ENCODE measurements at regions not wholly inside any gene's neighbourhood (a gene's known extent, or its start where the extent isn't known, plus 50 kb on each side); places are given as distances from the start of the nearest gene placed in this dataset.

GRCh38 chrX:131795442-131796229 lies 227.5 kb upstream of the STK26 start:
- no peaks in the 10 kb centered on the region for H3K79me2 ChIP-seq (ENCODE audit: low read length)
- no peak overlapping the region for H3K27ac ChIP-seq (ENCODE audit: low read length)
- no peak for TF ChIP-seq CTCF (IDR thresholded peaks at IDR 0.05; ENCODE audit: low read length)
- no peak for TF ChIP-seq EZH2 (optimal IDR thresholded peaks at IDR 0.05; ENCODE audit: low read depth, low read length)
- TF ChIP-seq EZH2phosphoT487 (IDR thresholded peaks at IDR 0.05; ENCODE audit: low read length): no peak
- H3K9me2 ChIP-seq (replicated peaks; ENCODE audit: insufficient read depth, low read length): no peaks in the 10 kb centered on the region
- H3K27me3 ChIP-seq (replicated peaks; ENCODE audit: insufficient read depth, low read length): no peaks in the 10 kb centered on the region
- no peak overlapping the region for H3K4me2 ChIP-seq (ENCODE audit: low read depth, low read length)
- H4K20me1 ChIP-seq (ENCODE audit: insufficient read depth, low read length): no peaks in the 10 kb centered on the region
- H3K9me3 ChIP-seq (replicated peaks; ENCODE audit: insufficient read depth, low read length): no peaks in the 10 kb centered on the region
- H3K4me1 ChIP-seq (ENCODE audit: low read length): no peaks in the 10 kb centered on the region
- no peaks in the 10 kb centered on the region for H3F3A ChIP-seq (ENCODE audit: insufficient read depth, low read length)
- H3K36me3 ChIP-seq (replicated peaks; ENCODE audit: insufficient read depth, low read length): no peaks in the 10 kb centered on the region
- no peak overlapping the region for H3K4me3 ChIP-seq (ENCODE audit: low read length)
- no peak overlapping the region for H3K9ac ChIP-seq (ENCODE audit: low read length)
- no peak for DNase-seq
- no peak overlapping the region for H2AFZ ChIP-seq (ENCODE audit: low read length)

GRCh38 chrX:131801066-131801465 lies 222.0 kb upstream of the STK26 start:
- no peak for DNase-seq
- Histone ChIP-seq H3K79me2 (ENCODE audit: low read length) (no peaks in the 10 kb centered on the region), H4K20me1 (ENCODE audit: insufficient read depth, low read length) (no peaks in the 10 kb centered on the region), H3K9me2 (replicated peaks; ENCODE audit: insufficient read depth, low read length) (no peaks in the 10 kb centered on the region), H3K27me3 (replicated peaks; ENCODE audit: insufficient read depth, low read length) (no peaks in the 10 kb centered on the region), H3K9me3 (replicated peaks; ENCODE audit: insufficient read depth, low read length) (no peaks in the 10 kb centered on the region), H3K4me3 (ENCODE audit: low read length) (no peak overlapping the region), H3K4me1 (ENCODE audit: low read length) (peaks cover 16% of the 10 kb centered on the region), H3K9ac (ENCODE audit: low read length) (no peak overlapping the region), H3K36me3 (replicated peaks; ENCODE audit: insufficient read depth, low read length) (no peaks in the 10 kb centered on the region), H3F3A (ENCODE audit: insufficient read depth, low read length) (no peaks in the 10 kb centered on the region), H3K4me2 (ENCODE audit: low read depth, low read length) (no peak overlapping the region), H2AFZ (ENCODE audit: low read length) (no peak overlapping the region), H3K27ac (ENCODE audit: low read length) (no peak overlapping the region)
- no peak for TF ChIP-seq CTCF (IDR thresholded peaks at IDR 0.05; ENCODE audit: low read length)
- no peak for TF ChIP-seq EZH2phosphoT487 (IDR thresholded peaks at IDR 0.05; ENCODE audit: low read length)
- TF ChIP-seq EZH2 (optimal IDR thresholded peaks at IDR 0.05; ENCODE audit: low read depth, low read length): no peak

- H3K27ac ChIP-seq (ENCODE audit: low read length): no peak overlapping the region
- no peaks in the 10 kb centered on the region for H3K36me3 ChIP-seq (replicated peaks; ENCODE audit: insufficient read depth, low read length)
- H3K9me2 ChIP-seq (replicated peaks; ENCODE audit: insufficient read depth, low read length): no peaks in the 10 kb centered on the region
- DNase-seq: no peak
- H2AFZ ChIP-seq (ENCODE audit: low read length): no peak overlapping the region
- no peaks in the 10 kb centered on the region for H3K27me3 ChIP-seq (replicated peaks; ENCODE audit: insufficient read depth, low read length)
- H3K4me2 ChIP-seq (ENCODE audit: low read depth, low read length): no peak overlapping the region
- no peak overlapping the region for H3K9ac ChIP-seq (ENCODE audit: low read length)
- H3K9me3 ChIP-seq (replicated peaks; ENCODE audit: insufficient read depth, low read length): no peaks in the 10 kb centered on the region
- no peak overlapping the region for H3K4me3 ChIP-seq (ENCODE audit: low read length)
- no peaks in the 10 kb centered on the region for H3K79me2 ChIP-seq (ENCODE audit: low read length)
- TF ChIP-seq EZH2phosphoT487 (IDR thresholded peaks at IDR 0.05; ENCODE audit: low read length): no peak
- TF ChIP-seq CTCF (IDR thresholded peaks at IDR 0.05; ENCODE audit: low read length): no peak
- TF ChIP-seq EZH2 (optimal IDR thresholded peaks at IDR 0.05; ENCODE audit: low read depth, low read length): no peak
- H3F3A ChIP-seq (ENCODE audit: insufficient read depth, low read length): no peaks in the 10 kb centered on the region
- H4K20me1 ChIP-seq (ENCODE audit: insufficient read depth, low read length): no peaks in the 10 kb centered on the region
- peaks cover 16% of the 10 kb centered on the region for H3K4me1 ChIP-seq (ENCODE audit: low read length)
These were observed 221.2 kb upstream of the STK26 start for GRCh38 chrX:131801911-131802310.
